MCF 10A (cell line): ENCODE measurements at regions not wholly inside any gene's neighbourhood (a gene's known extent, or its start where the extent isn't known, plus 50 kb on each side); places are given as distances from the start of the nearest gene placed in this dataset.

Experiments
- BruUV-seq: library from RNA; stranded (reverse); fragments of 400-500 nt; replicated peaks from 2 replicates; lab custom pipeline; 2021; lab: Mats Ljungman, UMichigan
- CTCF ChIA-PET: fragments of 300-600 bp; sonication (Branson Sonifier 250); formaldehyde crosslinking; extraction: SDS; loops from one replicate; lab custom pipeline; 2021; ENCODE audit warnings: antibody characterized with exemption, inconsistent platforms; lab: Yijun Ruan, JAX
- POLR2A ChIA-PET: fragments of 300-600, 350-650 bp; sonication (Branson Sonifier 250); formaldehyde crosslinking; extraction: SDS; loops from one replicate; lab custom pipeline; 2020; ENCODE audit warnings: antibody characterized with exemption, inconsistent platforms; lab: Yijun Ruan, JAX
- DNase-seq: peaks from one replicate; pipeline ENCODE4 v3.0.0-alpha.2; 2018; ENCODE audit not compliant: unreplicated experiment
- H3K27ac Mint-ChIP-seq: one replicate; pipeline ENCODE4 v1.8.0; 2022; ENCODE audit warnings: mild to moderate bottlenecking, low read depth, mixed read lengths; ENCODE audit not compliant: unreplicated experiment
- H3K27me3 Mint-ChIP-seq: one replicate; pipeline ENCODE4 v1.8.0; 2022; ENCODE audit warnings: mixed read lengths; ENCODE audit not compliant: insufficient read depth, unreplicated experiment
- H3K36me3 Mint-ChIP-seq: one replicate; pipeline ENCODE4 v1.8.0; 2022; ENCODE audit warnings: mild to moderate bottlenecking, moderate library complexity, mixed read lengths; ENCODE audit not compliant: insufficient read depth, unreplicated experiment
- H3K4me1 Mint-ChIP-seq: one replicate; pipeline ENCODE4 v1.8.0; 2022; ENCODE audit warnings: mixed read lengths; ENCODE audit not compliant: insufficient read depth, unreplicated experiment
- H3K4me3 Mint-ChIP-seq: one replicate; pipeline ENCODE4 v1.8.0; 2022; ENCODE audit warnings: mild to moderate bottlenecking, moderate library complexity, mixed read lengths; ENCODE audit not compliant: unreplicated experiment
- H3K9me3 Mint-ChIP-seq: one replicate; pipeline ENCODE4 v1.8.0; 2022; ENCODE audit warnings: mixed read lengths; ENCODE audit not compliant: unreplicated experiment
- CTCF ChIP-seq: fragments of 200-600 bp; IDR thresholded peaks from one replicate; pipeline ENCODE4 v1.8.0; 2022; ENCODE audit warnings: antibody characterized with exemption, mild to moderate bottlenecking; ENCODE audit not compliant: unreplicated experiment
- intact Hi-C: fragments of 100-400 bp; cut with micrococcal nuclease; formaldehyde crosslinking; loops from 2 replicates; pipeline ENCODE4 v1.14.1; 2022

- CTCF ChIA-PET: interaction anchor here (0.6 to 1.5 kb wide), 2 partner anchors 11 to 335 kb away, joined by 3 to 7 read pairs; no protein-coding TSS in a partner anchor
- BruUV-seq: no TSS peak
- POLR2A ChIA-PET: no interaction called here
- Mint-ChIP-seq H3K9me3 (no peaks in the 10 kb centered on the region), H3K4me1 (no peaks in the 10 kb centered on the region), H3K36me3 (no peaks in the 10 kb centered on the region), H3K27ac (no peak overlapping the region), H3K27me3 (no peaks in the 10 kb centered on the region), H3K4me3 (no peak overlapping the region)
- DNase-seq: no peak
- no peak for TF ChIP-seq CTCF
- intact Hi-C loops: no loop called here
Measured at GRCh38 chr7:114853189-114853588, 68.7 kb upstream of the MDFIC start.

- no peak for DNase-seq
- ChIA-PET POLR2A (interaction anchor here (1.0 kb wide), 1 partner anchor 13 kb away, joined by 3 read pairs; no protein-coding TSS in a partner anchor), CTCF (interaction anchor here (0.6 to 1.5 kb wide), 7 partner anchors 10 to 892 kb away, joined by 3 to 7 read pairs (median 4); no protein-coding TSS in a partner anchor)
- Mint-ChIP-seq H3K4me1 (no peaks in the 10 kb centered on the region), H3K27ac (no peak overlapping the region), H3K27me3 (no peaks in the 10 kb centered on the region), H3K36me3 (no peaks in the 10 kb centered on the region), H3K4me3 (no peak overlapping the region), H3K9me3 (no peaks in the 10 kb centered on the region)
- no peak for TF ChIP-seq CTCF
- intact Hi-C loops: no loop called here
- BruUV-seq: no TSS peak
Measured at GRCh38 chr7:114854369-114854768, 67.5 kb upstream of the MDFIC start.

- ChIA-PET CTCF (interaction anchor here (0.7 kb wide), 1 partner anchor 8 kb away, joined by 3 read pairs; no protein-coding TSS in a partner anchor), POLR2A (no interaction called here)
- no peak for DNase-seq
- intact Hi-C loops: no loop called here
- H3K4me3 Mint-ChIP-seq: no peak overlapping the region
- H3K27ac Mint-ChIP-seq: no peak overlapping the region
- no peaks in the 10 kb centered on the region for H3K9me3 Mint-ChIP-seq
- no peak for TF ChIP-seq CTCF
- no peaks in the 10 kb centered on the region for H3K4me1 Mint-ChIP-seq
- BruUV-seq: no TSS peak
- no peaks in the 10 kb centered on the region for H3K27me3 Mint-ChIP-seq
- peaks cover 4% of the 10 kb centered on the region for H3K36me3 Mint-ChIP-seq
Measured at GRCh38 chr7:114856625-114857024, 65.3 kb upstream of the MDFIC start.

- Mint-ChIP-seq H3K9me3 (no peaks in the 10 kb centered on the region), H3K36me3 (peaks cover 6% of the 10 kb centered on the region), H3K27me3 (no peaks in the 10 kb centered on the region), H3K27ac (no peak overlapping the region), H3K4me1 (no peaks in the 10 kb centered on the region), H3K4me3 (no peak overlapping the region)
- CTCF ChIA-PET: interaction anchor here (0.7 kb wide), 1 partner anchor 8 kb away, joined by 5 read pairs; no protein-coding TSS in a partner anchor
- TF ChIP-seq CTCF: no peak
- intact Hi-C loops: no loop called here
- DNase-seq: no peak
- BruUV-seq: no TSS peak
- POLR2A ChIA-PET: no interaction called here
Measured at GRCh38 chr7:114857605-114858004, 64.3 kb upstream of the MDFIC start.
